HepG2 (cell line): ENCODE measurements at regions not wholly inside any gene's neighbourhood (a gene's known extent, or its start where the extent isn't known, plus 50 kb on each side); places are given as distances from the start of the nearest gene placed in this dataset.

Experiments used
- ATAC-seq: fragments of 200-7000 bp; cut with Tn5 transposase; 3 replicates; pipeline ENCODE4 v1.9.1; 2020; ENCODE audit warnings: mild to moderate bottlenecking, moderate library complexity
- BruUV-seq: library from RNA; stranded (reverse); fragments of 400-500 nt; replicated peaks from 2 replicates; lab custom pipeline; 2021; lab: Mats Ljungman, UMichigan
- CTCF ChIA-PET: fragments of 300-600 bp; formaldehyde crosslinking; extraction: SDS; loops from one replicate; lab custom pipeline; 2021; ENCODE audit warnings: low total read pairs, inconsistent platforms, low intra/inter-chr PET ratio; lab: Yijun Ruan, JAX
- POLR2A ChIA-PET: fragments of 350-600 bp; sonication (Branson Sonifier 250); formaldehyde crosslinking; loops from one replicate; lab custom pipeline; 2020; ENCODE audit warnings: antibody characterized with exemption, inconsistent platforms; lab: Yijun Ruan, JAX
- DNase-seq: peaks from one replicate; pipeline ENCODE4 v3.0.0-alpha.2; 2015; ENCODE audit warnings: low spot score
- FAIRE-seq: peaks from 3 replicates; lab custom pipeline; 2011; peaks lifted over from hg19 to GRCh38; lab: Jason Lieb, UNC
- H2AFZ ChIP-seq: one replicate; pipeline ENCODE4 v1.6.1; 2011; ENCODE audit warnings: low read length, inconsistent platforms
- H3K27ac ChIP-seq: fragments of 300-600 bp; 3 replicates; pipeline ENCODE4 v1.8.0; 2011; ENCODE audit warnings: mixed run types, mild to moderate bottlenecking, mixed read lengths, low read length, inconsistent platforms; ENCODE audit not compliant: insufficient read depth; ENCODE audit errors: extremely low read length
- H3K27me3 ChIP-seq, 2 experiments: fragments of 200-600 bp in 1 of 2; 2 replicates in 1 of 2; 3 replicates in 1 of 2; pipeline versions ENCODE4 v1.6.0 to v1.8.0; 2011; ENCODE audit warnings: low read length in 2 of 2, mild to moderate bottlenecking in 2 of 2, moderate library complexity in 2 of 2, inconsistent platforms in 1 of 2; ENCODE audit not compliant: insufficient read depth in 2 of 2, control insufficient read depth in 1 of 2
- H3K36me3 ChIP-seq, 2 experiments: fragments of 200-600 bp in 1 of 2; replicated peaks in 1 of 2; 2 replicates in 1 of 2; 3 replicates in 1 of 2; pipeline versions ENCODE4 v1.5.1 to v1.8.0; 2011; ENCODE audit warnings: low read length in 2 of 2, inconsistent platforms in 1 of 2; ENCODE audit not compliant: insufficient read depth in 2 of 2, control insufficient read depth in 1 of 2
- H3K4me1 ChIP-seq: 2 replicates; pipeline ENCODE4 v1.5.1; 2012; ENCODE audit warnings: low read length, inconsistent platforms; ENCODE audit not compliant: insufficient read depth
- H3K4me2 ChIP-seq: 2 replicates; pipeline ENCODE4 v1.6.0; 2011; ENCODE audit warnings: low read depth, low read length, inconsistent platforms
- H3K4me3 ChIP-seq, 3 experiments: fragments of 200-600 bp in 1 of 3; sonication (generic), shearing (Covaris generic) in 1 of 3; replicated peaks in 1 of 3; 2 replicates each; pipeline ENCODE4 v1.5.1; 2011 to 2016; ENCODE audit warnings: low read length in 3 of 3, inconsistent platforms in 2 of 3, low read depth in 2 of 3, mild to moderate bottlenecking in 2 of 3, control low read depth in 1 of 3, mixed read lengths in 1 of 3; ENCODE audit not compliant: insufficient read depth in 1 of 3
- H3K79me2 ChIP-seq: one replicate; pipeline ENCODE4 v1.6.1; 2011; ENCODE audit warnings: low read length, inconsistent platforms; ENCODE audit not compliant: insufficient read depth
- H3K9ac ChIP-seq: 2 replicates; pipeline ENCODE4 v1.6.0; 2011; ENCODE audit warnings: mild to moderate bottlenecking, low read depth, low read length, inconsistent platforms; ENCODE audit not compliant: insufficient read depth
- H3K9me3 ChIP-seq: 2 replicates; pipeline ENCODE4 v1.5.1; 2012; ENCODE audit warnings: mild to moderate bottlenecking, low read length
- H4K20me1 ChIP-seq: 2 replicates; pipeline ENCODE4 v1.6.0; 2011; ENCODE audit warnings: inconsistent platforms, mild to moderate bottlenecking, low read length, moderate library complexity; ENCODE audit not compliant: insufficient read depth
- ARID4A ChIP-seq: sonication (generic); formaldehyde crosslinking; IDR thresholded peaks from 2 replicates; pipeline ENCODE4 v1.5.0; 2020; ENCODE audit warnings: mild to moderate bottlenecking, missing genetic modification reagents, borderline replicate concordance
- ETV5 ChIP-seq: IDR thresholded peaks from 2 replicates; pipeline ENCODE4 v1.6.1; 2018; ENCODE audit warnings: missing biosample characterization, missing genetic modification reagents, inconsistent platforms, borderline replicate concordance
- NFE2L2 ChIP-seq: fragments of 150-350 bp; IDR thresholded peaks from 2 replicates; pipeline ENCODE4 v1.6.1; 2014; ENCODE audit warnings: low read length
- RARA ChIP-seq: IDR thresholded peaks from 2 replicates; pipeline ENCODE4 v1.6.1; 2016; ENCODE audit warnings: missing genetic modification reagents, missing compliant biosample characterization
- TIGD3 ChIP-seq: sonication (generic); formaldehyde crosslinking; IDR thresholded peaks from 2 replicates; pipeline ENCODE4 v1.5.1; 2020; ENCODE audit warnings: mild to moderate bottlenecking, missing genetic modification reagents, borderline replicate concordance
- ZFP1 ChIP-seq: IDR thresholded peaks from 2 replicates; pipeline ENCODE4 v1.6.1; 2016
- ZGPAT ChIP-seq: IDR thresholded peaks from 2 replicates; pipeline ENCODE4 v1.6.1; 2016; ENCODE audit warnings: mild to moderate bottlenecking
- ZNF142 ChIP-seq: sonication (generic); formaldehyde crosslinking; IDR thresholded peaks from 2 replicates; pipeline ENCODE4 v1.4.0; 2020; ENCODE audit warnings: missing genetic modification reagents
- ZNF543 ChIP-seq: sonication (generic); formaldehyde crosslinking; IDR thresholded peaks from 2 replicates; pipeline ENCODE4 v1.4.0; 2020; ENCODE audit warnings: mild to moderate bottlenecking, missing genetic modification reagents
- ZNF777 ChIP-seq: sonication (generic); formaldehyde crosslinking; IDR thresholded peaks from 2 replicates; pipeline ENCODE4 v1.4.0; 2020; ENCODE audit warnings: missing genetic modification reagents
- ZZZ3 ChIP-seq: sonication (generic); formaldehyde crosslinking; IDR thresholded peaks from 2 replicates; pipeline ENCODE4 v1.4.0; 2020; ENCODE audit warnings: missing genetic modification reagents, mild to moderate bottlenecking, borderline replicate concordance
- WGBS: methylation state at CpG from one replicate; pipeline ENCODE4 v1.1.6; 2017; ENCODE audit warnings: low lambda C conversion rate; 5-methylcytosine and 5-hydroxymethylcytosine counted together
- in situ Hi-C: cut with HindIII; loops from 2 replicates; pipeline ENCODE4 v1.10.0; 2017; ENCODE audit warnings: low pct_unique_long_range_greater_than_20kb; ENCODE audit not compliant: extremely low pct_ligation_motif_present
- intact Hi-C: fragments of 100-400 bp; cut with micrococcal nuclease; formaldehyde crosslinking; loops from one replicate; pipeline ENCODE4 v1.10.0; 2022; ENCODE audit not compliant: unreplicated experiment

GRCh38 chr10:130888493-130888892, 423.0 kb downstream of the TCERG1L start (continued):
- no peak for TF ChIP-seq ARID4A
- no peak for TF ChIP-seq ZZZ3 (CRISPR knock-in tag)
- TF ChIP-seq, all 625 proteins: peak for 0

- Histone ChIP-seq H3K79me2 (no peaks in the 10 kb centered on the region), H3K27ac (no peak overlapping the region), H2AFZ (no peak overlapping the region), H3K4me3 (no peak overlapping the region), H3K4me1 (no peaks in the 10 kb centered on the region), H3K4me2 (no peak overlapping the region), H3K9me3 (no peaks in the 10 kb centered on the region), H3K9ac (no peak overlapping the region), H3K36me3 (no peaks in the 10 kb centered on the region), H4K20me1 (no peaks in the 10 kb centered on the region), H3K27me3 (peaks cover 6 to 14% of the 10 kb centered on the region in 2 experiments; a peak in 3 of 5 replicates)
- CTCF ChIA-PET = no interaction called here
- BruUV-seq = no TSS peak
- in situ Hi-C loops (no loop called here), intact Hi-C loops (no loop called here)
- ATAC-seq (no peak), FAIRE-seq (no peak), DNase-seq (no peak)
- 0% methylated on average over 7 of the region's 8 CpGs for WGBS
- POLR2A ChIA-PET = no interaction called here
- TF ChIP-seq ZGPAT (CRISPR knock-in tag) = no peak
- no peak for TF ChIP-seq ZNF777 (CRISPR knock-in tag)
- TF ChIP-seq ETV5 = no peak
- TF ChIP-seq NFE2L2 = no peak
- no peak for TF ChIP-seq RARA (CRISPR knock-in tag)
- TF ChIP-seq TIGD3 (CRISPR knock-in tag) = no peak
- TF ChIP-seq ZNF543 (CRISPR knock-in tag) = no peak
- TF ChIP-seq ZNF142 = no peak
- TF ChIP-seq ZFP1 (CRISPR knock-in tag) = no peak
These were observed 422.3 kb downstream of the TCERG1L start for GRCh38 chr10:130889240-130889639.
